C4-2B (cell line): ENCODE measurements at regions not wholly inside any gene's neighbourhood (a gene's known extent, or its start where the extent isn't known, plus 50 kb on each side); places are given as distances from the start of the nearest gene placed in this dataset.

Experiments
- CTCF ChIP-seq: fragments of 450-650 bp; conservative IDR thresholded peaks from 2 replicates; pipeline ENCODE4 v1.5.1; 2017; ENCODE audit warnings: mild to moderate bottlenecking
- ZFX ChIP-seq: fragments of 450-650 bp; IDR thresholded peaks from 2 replicates; pipeline ENCODE4 v1.6.1; 2017

- TF ChIP-seq CTCF (no peak), ZFX (no peak)
These were observed 707.8 kb upstream of the LMCD1 start for GRCh38 chr3:7793786-7794185.
